NCI-H2081 (cell line): ENCODE measurements at regions not wholly inside any gene's neighbourhood (a gene's known extent, or its start where the extent isn't known, plus 50 kb on each side); places are given as distances from the start of the nearest gene placed in this dataset.

Experiments used
- DNase-seq, 2 experiments: peaks; one replicate each; lab custom pipeline; 2025; lab: John Stamatoyannopoulos, UW

DNA sequence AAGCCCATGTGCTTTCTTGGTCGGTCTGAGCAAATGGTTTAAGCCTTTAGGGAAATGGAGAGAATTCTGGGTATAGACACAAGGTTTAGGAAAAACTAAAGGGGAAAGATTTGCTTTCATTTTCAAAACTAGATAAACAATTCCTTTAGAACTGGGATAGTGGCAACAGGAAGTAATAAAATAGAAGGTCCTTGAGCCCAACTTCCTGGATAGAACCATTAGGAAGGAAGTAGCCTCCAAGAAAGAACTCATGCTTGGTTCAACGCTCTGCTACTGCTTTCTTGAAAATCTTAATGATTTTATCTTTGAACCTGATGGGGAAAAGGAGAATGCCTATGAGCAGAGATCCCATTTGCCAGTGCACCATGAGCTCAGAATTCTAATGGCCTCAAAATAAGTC, 147.0 kb upstream of the THRB start:
- DNase-seq = no peak

DNA sequence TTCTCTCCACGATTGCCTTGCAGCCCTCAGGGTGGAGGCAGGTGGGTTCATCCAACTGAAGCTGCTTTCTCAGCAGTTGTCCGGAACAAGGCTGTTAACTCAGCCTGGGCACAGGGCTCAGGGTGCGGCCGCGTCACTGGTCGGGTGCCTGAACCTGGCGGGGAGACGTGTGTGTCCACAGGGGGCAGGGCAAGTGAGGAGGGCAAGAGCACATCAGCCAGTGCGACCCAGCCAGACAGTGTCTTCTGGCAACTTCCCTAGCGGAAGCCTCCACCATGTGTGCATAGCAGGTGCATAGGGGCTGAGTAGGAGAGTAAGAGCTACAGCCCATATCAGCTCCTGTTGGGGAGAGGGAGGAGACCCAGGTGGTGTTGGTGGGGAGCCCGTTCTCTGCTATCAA, 150.4 kb upstream of the THRB start:
- no peak for DNase-seq

DNA sequence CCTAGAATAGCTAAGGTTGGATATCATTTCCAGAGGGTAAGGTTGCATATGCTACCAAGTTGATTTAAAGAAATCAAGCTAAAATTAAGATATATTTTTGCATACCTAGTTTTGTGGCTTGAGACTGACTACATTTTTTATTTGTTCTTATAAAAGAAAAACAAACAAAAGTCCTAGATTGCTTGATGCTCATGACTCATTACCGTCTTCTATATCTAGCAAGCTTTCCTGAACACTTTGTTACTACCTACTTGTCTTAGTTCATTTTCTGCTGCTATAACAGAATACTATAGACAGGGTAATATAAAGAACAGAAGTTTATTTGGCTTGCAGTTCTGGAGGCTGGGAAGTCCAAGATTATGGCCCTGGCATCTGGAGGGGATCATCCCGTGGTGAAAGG, 152.1 kb upstream of the THRB start:
- no peak for DNase-seq

GRCh38 chr3:24648063-24648462, 153.4 kb upstream of the THRB start:
- no peak for DNase-seq

GRCh38 chr3:24650839-24651238, 156.2 kb upstream of the THRB start:
- no peak for DNase-seq

- no peak for DNase-seq
Observed at GRCh38 chr3:24657870-24658510, 163.3 kb upstream of the THRB start.

- no peak for DNase-seq
Observed at GRCh38 chr3:24661175-24661584, 166.5 kb upstream of the THRB start.

DNA sequence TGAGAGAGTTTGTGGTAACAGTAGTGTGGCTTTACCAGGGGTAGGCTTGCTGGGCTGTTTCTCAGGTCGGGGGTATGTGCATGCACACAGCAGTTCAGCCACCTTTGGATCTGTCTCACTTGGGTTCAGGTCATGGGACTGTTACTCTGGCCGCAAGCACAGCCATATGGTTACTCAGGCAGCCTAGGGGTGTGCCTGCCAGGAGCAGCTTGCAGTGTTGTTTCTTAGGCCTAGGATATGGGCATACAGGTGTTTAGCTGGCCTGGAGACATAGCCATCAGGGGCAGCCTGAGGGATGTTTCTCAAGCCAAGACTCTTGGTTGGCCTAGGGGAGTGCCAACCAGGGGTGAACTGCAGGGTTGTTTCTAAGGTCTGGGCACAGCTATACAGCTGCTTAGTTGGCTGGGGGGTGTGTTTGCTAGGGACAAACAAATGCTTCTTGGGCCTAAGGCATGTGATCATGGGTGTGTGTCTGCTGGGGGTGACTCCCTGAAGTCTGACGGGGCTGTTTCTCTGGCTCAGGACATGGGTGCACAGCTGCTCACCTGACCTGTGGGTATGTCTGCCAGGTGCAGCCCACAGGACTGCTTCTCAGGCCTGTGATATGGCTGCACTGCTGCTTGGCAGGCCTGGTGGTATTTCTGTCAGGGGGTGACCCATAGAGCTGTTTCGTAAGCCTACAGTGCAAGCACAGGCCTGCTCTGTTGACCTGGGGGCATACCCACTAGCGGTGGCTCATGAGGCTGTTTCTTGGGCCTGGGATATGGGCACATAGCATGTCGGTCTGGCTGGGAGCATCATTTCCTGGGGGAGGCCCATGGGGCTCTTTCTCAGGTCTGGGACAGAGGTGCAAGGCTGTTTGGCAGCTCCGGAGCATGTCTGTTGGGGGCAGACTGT, 168.0 kb upstream of the THRB start:
- DNase-seq = no peak

DNA sequence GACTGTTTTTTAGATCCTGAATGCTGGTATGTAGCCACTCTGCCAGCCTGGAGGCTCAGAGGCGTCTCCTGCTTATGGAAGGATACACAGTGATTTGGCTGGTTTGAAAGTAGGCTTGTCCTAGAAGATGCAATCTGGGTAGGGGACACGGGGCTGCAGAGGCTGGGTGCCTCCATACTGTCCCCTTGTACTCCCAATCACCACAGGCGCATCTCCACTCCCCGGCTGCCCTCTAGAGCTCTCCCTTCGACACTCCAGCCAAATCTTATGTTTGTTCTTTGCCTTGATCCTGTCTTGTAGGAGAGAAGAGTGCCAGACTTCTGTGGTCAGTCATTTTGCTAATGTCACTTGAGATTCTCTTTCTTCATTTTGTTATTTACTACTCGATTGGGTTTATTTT, 168.8 kb upstream of the THRB start:
- no peak for DNase-seq

GRCh38 chr3:24668039-24668438, 173.4 kb upstream of the THRB start:
- DNase-seq = no peak

DNA sequence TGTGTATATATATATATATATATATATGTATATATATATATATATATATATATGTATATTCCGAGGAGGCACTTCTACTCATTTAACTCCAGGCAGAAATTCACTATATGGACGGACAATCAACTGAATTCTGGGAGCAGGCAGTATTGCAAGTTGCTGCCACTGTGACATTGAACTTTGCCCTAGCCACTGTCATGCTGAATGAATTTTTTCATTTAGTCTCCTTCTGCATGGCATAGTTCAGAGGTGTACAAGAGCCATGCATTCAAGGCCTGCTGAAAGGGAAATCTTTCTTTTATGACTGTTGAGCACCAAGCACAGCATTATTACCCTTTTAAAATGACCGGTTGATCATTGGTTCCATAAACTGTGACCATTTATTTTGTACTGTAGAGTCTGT, 176.2 kb upstream of the THRB start:
- no peak for DNase-seq

GRCh38 chr3:24673596-24673995, 178.9 kb upstream of the THRB start:
- DNase-seq = no peak

DNA sequence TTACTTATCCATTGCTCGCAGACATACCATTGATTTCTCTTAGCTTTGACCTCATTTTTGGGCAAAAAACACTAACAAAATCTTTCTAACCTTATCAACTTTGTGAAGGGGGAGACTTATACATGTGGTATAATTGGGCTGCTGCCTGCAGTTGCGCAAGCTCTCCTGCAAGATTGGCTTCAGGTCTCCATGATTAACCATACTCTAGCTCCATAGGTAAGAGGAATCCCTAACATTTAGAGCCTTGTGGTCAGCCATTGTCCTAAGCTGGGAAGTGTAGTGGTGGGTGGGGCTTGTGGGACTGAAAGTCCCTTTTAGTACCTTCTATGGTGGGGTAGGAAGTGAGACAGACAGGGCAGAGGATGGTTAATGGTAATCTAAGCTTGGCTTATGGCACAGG, 179.6 kb upstream of the THRB start:
- DNase-seq = no peak

GRCh38 chr3:24678021-24678420, 183.4 kb upstream of the THRB start:
- no peak for DNase-seq

DNA sequence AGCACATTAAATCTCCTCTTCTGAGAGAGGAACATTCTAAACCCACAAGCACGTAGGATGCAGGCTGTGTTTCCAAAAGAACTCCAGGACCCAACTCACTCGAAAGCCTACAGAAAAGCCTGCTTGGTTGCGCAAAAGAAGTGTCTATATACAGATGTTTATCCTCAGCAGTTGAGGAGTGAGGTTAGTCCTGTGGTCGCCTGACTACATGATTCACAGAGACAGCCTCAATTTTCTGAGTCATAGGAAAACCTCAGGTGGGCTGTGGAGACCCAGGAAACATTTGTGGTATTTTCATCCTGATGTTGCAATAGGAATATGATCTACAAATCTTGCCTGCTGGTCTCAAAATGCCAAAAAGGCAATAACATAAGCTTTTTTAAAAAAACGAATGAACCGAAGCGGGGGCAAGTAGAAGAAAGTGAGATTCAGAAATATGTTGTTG, 183.8 kb upstream of the THRB start:
- no peak for DNase-seq

DNA sequence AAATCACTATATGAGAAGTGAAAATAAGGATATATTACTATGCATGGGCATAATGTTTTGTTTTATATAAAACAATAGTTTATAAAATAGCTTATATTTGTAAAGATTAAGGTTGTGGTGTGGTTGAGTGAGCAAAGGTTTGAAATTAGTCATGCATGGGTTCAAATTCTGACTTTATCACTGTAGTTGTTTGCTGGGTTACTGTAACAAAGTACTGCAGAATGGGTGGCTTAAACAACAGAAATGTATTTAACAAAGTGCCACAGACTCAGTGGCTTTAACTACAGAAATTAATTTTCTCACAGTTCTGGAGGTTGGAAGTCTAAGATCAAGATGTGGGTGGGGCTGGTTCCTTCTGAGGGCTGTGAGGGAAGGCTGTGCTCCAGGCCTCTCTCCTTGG, 184.8 kb upstream of the THRB start:
- no peak for DNase-seq

- peak in 1 of 2 experiments; percentile 23 for DNase-seq
Observed at GRCh38 chr3:24680214-24680967, 185.7 kb upstream of the THRB start.

DNA sequence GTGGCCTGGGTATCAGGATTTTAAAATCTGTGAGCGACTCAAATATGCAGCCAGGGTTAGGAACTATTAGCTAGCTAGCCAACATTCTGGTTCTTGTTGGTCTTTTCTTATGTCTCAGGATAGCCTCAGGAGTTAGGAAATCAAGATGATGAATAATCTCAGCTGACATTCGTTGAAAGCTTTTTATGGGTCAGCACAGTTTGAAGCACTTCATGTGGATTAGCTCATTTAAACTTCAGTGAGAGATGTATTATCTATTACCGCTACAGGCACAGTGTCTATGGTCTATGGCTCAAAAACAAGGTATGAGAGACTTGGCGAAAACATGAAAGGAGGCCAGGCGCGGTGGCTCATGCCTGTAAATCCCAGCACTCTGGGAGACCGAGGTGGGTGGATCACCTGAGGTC, 187.5 kb upstream of the THRB start:
- no peak for DNase-seq

DNA sequence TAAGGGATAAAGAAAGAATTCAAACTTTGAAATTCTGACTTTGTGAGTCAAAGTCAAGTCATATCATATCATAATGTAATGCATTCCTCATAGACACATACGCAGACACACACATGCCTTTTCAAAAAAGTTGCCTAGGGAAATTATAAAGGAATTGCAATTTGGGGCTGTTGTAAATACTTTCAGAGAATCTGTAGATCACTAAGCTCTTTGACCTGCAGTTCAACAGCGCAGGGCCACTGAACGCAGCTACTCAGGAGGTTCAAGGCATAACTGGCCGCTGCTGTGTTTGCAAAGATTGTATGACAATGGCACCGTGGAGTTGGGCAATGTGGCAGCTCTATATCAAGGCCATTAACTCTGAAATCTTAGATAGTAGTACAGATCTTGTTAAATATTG, 188.4 kb upstream of the THRB start:
- no peak for DNase-seq

DNA sequence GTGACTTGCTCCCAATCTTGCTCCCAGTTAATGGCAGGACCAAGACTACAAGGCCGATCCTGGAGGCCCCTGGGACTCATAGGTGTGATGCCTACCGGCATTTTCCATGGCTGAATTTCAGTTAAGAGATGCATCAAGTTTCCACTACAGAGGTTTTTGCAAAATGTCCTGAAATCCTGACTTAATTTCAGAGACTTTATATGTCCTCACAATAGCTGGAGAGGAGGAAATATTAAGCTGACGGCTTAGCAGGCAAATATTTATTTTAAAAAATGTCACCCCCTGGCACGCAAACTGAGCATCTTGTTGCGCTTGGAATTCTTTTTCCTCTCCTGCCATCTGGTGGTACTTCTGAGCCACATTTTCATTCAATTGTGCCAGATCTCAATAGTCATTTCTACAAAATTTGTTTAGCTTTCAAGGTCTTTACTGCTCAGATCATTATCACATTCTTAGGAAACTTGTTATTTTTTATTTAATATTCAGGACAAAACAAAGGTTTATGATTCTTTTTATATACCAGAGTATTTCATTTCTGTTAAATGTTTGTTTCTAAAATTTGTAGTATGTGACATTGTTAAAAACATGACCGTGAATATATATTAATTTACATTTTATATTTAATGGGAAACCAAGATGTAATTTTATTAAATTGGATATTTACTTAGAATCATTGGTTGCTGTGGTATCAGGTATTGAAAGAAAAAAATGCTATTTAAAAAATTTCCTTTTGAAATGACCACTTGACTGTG, 189.2 kb upstream of the THRB start:
- DNase-seq = peak; percentile 32 to 49

GRCh38 chr3:24684506-24685023, 189.9 kb upstream of the THRB start:
- no peak for DNase-seq

GRCh38 chr3:24686808-24687207, 192.2 kb upstream of the THRB start:
- no peak for DNase-seq
